Fibroblast of skin of right quadriceps (primary cell): ENCODE measurements at regions not wholly inside any gene's neighbourhood (a gene's known extent, or its start where the extent isn't known, plus 50 kb on each side); places are given as distances from the start of the nearest gene placed in this dataset.
"Not testable (repeated sequence)": the region's sequence is repeated elsewhere in the genome, so short reads cannot be mapped to it uniquely, and the experiment has no call there.

Experiments used
- DNase-seq: peaks from one replicate; pipeline ENCODE4 v3.0.0-alpha.2; 2013

GRCh38 chr1:209155546-209155945, 428.0 kb upstream of the CAMK1G start:
- DNase-seq = no peak

DNA sequence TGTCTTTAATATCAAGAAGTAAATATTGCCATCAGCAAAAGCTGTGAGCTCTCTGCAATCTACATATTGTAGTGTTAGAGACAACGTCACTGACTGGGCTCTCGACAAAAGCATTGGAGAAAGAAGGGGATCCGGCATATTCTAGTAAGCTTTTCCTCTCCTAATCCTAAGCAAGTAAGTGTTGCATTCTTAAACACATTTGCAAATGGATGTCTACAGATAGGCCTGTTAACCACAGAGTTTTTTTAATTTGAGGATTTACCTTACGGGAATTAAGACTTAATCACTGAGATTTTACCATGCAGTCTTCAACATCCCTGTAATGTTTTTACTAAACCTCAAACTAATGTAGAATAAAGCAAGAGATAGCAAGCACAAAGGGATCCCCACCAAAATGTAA, 426.5 kb upstream of the CAMK1G start:
- no peak for DNase-seq

DNA sequence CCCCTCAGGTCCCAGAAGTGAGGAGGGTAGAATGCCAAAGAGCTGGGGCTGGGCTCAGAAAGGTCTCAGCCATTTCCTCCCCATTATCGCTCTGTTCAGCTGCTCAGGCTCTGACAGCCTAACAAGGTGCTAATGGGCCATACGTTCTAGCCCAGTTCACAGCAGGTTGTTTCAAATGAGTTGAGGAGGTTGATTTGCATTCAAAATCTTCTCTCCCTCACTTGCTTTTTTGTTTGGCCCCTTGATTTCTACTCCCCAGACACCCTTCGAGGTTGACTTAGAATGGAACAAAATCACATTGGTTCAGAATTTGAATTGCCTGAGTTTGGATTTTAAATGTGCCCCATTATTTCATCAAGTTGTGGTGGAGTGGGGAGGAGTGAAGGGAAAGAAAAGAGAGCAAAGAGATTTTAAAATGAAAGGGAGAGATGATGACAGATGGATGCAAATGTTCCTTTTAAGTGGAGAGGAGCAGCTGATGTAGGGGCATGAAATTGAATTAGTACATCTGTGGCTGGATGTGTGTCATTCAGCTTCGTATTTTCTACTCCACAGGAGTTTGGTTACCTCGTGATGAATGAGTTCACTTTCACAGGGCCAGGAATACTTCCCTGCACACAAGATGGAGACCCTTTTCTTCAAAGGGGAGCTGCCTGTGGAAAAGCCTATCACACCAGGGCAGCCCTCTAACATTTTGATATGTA, 425.8 kb upstream of the CAMK1G start:
- DNase-seq = no peak

DNA sequence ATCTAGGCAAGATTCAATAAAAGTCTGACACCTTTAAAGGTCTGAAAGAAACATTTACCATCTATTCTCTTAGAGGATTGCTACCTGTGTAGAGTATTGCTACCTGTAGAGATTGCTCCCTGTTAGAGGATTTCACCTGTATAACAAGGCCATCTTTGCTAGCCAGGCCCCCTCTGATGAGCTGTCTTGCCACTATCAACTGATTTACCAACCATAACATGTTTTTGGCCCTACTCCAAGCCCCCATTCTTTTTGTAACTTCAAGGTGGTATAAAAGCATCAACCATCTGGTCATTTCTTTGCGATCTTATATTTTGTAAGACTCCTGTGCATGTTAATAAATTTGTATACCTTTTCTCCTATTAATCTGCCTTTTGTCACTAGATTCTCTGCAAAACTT, 424.7 kb upstream of the CAMK1G start:
- DNase-seq = no peak

DNA sequence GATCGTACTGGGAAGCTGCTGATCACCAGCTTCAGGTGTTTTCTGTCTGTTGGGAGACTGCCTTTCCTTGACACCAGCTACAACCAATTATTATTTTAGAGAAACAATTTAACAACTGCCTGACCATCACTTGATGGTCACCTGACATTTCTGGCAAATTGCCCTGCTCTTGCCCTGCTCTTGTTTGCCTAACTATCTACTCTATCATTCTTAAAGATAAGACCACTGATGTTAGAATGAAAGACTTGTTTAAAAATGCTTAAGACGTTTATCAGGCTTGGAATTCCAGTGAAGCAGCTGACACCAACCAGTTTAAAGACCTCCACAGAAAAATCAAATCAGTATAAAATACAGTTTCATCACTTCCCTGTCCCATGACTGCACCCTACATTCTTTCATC, 423.3 kb upstream of the CAMK1G start:
- DNase-seq = no peak

DNA sequence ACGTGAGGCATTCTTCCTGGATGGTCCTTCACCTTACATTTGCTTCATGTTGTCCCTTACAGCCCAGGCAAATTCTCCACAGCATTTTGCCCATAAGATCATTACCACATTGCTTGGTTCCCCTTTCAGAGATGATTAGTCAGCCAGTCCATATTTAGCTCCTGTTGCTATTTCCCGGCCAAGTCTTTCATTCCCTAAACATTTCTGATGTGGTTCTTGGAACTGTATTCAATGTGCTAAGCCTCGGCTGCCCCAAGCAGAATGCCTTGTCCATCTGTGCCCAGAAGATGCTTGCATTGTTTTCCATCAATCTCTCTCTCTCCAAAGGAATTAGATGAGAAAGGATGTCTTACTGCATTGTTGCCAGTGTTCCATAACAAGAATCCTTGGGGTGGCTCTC, 420.9 kb upstream of the CAMK1G start:
- no peak for DNase-seq

DNA sequence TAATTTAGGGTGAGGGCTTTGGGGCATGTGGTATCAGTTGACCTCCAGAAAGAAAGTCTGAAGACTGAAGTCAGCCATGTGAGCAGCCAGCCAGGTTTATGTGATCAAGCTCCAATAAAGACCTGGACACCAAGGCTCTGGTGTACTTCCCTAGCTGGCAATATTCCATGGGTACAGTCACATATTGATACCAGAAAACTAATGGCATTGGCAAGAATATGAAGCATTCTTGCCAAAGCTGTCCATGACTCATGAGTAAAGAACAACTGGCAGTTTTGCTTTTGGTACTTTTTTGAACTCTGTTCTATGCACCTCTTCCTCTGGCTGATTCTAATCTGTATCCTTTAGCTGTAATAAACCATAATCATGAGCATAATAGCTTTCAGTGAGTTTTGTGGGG, 415.3 kb upstream of the CAMK1G start:
- DNase-seq = peak; percentile 8

- DNase-seq = no peak
Measured at GRCh38 chr1:209171151-209171550, 412.4 kb upstream of the CAMK1G start.

DNA sequence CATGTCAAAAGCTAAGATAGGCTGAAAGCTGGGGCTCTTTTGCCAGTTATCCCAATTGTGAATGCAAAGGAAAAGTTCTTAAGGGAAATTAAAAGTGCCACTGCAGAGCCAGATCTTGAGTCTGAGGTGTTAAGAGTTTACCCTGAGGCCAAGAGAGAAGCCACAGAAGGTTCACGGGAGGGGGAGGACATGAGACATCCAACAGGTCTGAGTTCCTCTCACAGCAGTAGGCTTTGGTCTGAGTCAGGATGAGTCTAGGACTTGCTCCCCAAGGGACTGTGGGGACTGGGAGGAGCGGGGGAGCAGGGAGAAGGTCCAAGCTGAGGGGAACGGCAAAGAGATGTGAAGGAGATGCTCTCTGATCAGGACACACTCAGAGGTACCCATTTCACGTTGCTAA, 411.2 kb upstream of the CAMK1G start:
- DNase-seq = no peak

GRCh38 chr1:209172792-209173542, 410.5 kb upstream of the CAMK1G start:
- not testable (repeated sequence) for DNase-seq

- not testable (repeated sequence) for DNase-seq
Measured at GRCh38 chr1:209173796-209174195, 409.7 kb upstream of the CAMK1G start.

GRCh38 chr1:209176866-209177430, 406.6 kb upstream of the CAMK1G start:
- DNase-seq = no peak

DNA sequence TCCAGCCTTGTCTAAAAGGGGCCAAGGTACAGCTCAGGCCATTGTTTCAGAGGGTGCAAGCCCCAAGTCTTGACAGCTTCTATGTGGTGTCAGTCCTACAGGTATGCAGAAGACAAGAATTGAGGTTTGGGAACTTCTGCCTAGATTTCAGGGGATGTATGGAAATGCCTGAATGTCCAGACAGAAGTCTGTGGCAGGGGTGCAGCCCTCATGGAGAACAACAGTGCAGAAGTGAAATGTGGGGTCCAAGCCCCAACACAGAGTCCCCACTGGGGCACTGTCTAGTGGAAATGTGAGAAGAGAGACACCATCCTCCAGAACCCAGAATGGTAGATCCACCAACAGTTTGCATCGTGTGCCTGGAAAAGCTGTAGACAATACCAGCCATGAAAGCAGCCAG, 400.3 kb upstream of the CAMK1G start:
- DNase-seq = no peak

GRCh38 chr1:209187589-209187988, 395.9 kb upstream of the CAMK1G start:
- no peak for DNase-seq

DNA sequence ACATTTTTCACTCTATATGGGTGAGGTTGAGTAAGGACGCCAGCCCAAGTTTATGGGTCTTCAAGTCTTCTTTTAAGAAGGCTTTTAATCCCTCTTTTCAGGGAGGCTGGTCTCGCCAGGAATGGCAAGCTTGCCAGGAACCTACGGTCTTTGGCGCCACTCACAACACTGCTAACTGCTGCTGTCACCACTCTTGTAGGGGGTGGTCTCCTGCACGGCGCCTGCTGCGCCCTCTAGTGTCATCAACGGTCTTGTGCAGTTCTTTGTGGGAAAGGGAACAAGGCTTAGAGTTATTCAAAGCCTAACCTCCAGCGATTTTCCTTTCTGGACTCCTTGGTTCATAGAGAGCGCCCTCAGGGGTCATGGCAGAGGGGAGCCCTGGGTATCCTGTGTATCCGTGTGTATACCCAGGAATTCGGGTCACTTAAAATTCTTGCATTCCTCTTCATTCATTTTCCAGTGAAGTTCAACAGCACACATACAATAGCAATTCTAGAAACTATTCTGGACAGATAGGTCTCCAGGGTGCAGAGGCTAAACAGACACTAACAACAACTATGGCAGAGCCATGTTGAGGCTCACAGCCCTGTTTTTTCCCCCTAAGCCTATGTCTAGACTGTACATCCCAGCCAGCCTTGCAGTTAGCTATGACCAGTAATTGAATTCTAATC, 392.8 kb upstream of the CAMK1G start:
- DNase-seq = peak; percentile 53

DNA sequence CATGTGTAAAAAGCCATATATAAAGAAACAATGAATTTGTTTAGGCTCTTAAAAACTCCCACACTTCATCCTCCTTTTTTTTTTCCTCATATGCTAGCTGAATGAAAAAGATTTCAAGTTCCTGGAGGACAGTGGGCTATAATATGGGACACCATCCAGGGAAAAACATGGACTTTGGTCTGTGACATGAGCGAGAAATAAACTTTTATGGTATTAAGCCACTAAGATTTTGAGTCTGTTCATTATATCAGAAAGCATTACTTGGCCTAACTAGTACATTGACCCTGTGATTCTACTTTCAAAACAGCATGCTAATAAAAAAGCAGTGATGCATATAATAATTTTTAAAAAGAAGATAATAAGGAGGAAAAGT, 392.3 kb upstream of the CAMK1G start:
- no peak for DNase-seq

DNA sequence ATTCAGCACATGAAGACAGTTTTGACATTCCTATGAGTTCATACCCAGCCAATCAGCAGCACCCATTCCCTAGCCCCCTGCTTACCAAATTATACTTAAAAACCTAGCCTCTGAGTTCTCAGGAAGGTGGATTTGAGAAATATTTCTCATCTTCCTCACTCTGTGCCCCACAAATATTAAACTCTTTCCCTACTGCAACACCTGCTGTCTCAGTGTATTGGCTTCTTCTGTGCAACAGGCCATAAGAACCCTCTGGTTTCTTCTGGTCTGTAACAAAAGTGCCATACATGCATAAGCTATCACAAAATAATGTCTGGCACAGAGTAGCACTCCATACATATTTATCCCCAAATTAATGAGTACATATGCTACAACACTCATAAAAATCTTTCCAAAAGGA, 387.4 kb upstream of the CAMK1G start:
- no peak for DNase-seq

- DNase-seq = no peak
Measured at GRCh38 chr1:209198961-209199750, 384.4 kb upstream of the CAMK1G start.

GRCh38 chr1:209199822-209200221, 383.7 kb upstream of the CAMK1G start:
- DNase-seq = no peak

- not testable (repeated sequence) for DNase-seq
Measured at GRCh38 chr1:209202321-209202720, 381.2 kb upstream of the CAMK1G start.

DNA sequence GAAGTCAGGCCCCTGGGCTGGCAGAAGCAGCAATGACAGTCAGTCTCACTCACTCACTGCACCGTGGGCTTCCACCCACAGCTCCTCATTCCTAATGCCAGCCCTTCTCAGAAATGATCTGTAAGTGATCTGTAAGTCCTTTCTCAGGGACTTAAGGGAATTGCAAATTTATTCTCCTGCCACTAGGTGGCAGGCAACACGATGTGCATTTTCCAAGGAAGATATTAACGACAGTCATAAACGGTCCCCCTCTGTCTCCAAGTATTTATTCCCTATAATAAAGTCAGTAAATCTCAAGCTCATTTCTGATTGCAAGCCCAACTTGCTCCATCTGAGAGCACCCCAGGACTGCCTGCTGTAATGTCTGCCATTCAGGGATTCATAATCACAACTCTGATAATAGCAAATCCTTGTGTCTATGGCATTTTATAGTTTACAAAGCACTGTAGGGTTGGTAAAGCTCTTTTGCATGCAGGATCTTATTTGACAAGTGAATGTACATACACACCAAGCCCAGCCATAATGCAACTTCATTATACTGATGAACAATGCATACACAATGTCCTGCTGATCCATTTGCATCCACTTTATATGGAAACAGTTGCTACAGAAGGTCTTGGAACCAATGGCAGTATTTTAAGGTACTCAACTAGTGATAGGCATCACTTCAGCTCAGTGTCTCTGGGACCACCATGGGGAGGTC, 380.5 kb upstream of the CAMK1G start:
- peak; percentile 66 for DNase-seq

DNA sequence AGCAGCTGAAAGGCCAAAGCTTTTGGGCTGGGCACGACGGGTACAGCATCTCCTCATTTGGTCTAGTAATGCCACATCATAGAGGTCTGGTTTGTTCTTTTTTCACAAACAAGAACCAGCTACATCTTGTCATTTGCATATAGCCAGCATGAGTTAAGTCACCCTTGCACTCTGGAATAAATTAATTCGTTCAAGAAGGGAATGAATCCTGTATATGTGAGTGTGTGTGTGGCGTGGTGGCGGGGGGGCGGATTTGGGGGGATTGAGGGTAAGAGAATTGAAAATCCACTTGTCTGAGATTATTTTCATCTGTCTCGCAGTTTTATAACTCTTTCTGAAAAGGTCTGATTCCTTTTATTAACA, 380.0 kb upstream of the CAMK1G start:
- DNase-seq = no peak
